PC-9 (cell line): ENCODE measurements at regions not wholly inside any gene's neighbourhood (a gene's known extent, or its start where the extent isn't known, plus 50 kb on each side); places are given as distances from the start of the nearest gene placed in this dataset.

Experiments used
- EZH2 ChIP-seq: fragments of 200-600 bp; sonication (generic); IDR thresholded peaks from 2 replicates; pipeline ENCODE4 v1.8.0; 2017; ENCODE audit warnings: antibody characterized with exemption, low read depth
- TF ChIP-seq, protein P1 (sequence below): fragments of 200-600 bp; sonication (generic); conservative IDR thresholded peaks from 2 replicates; pipeline ENCODE4 v1.6.1; 2017; ENCODE audit warnings: mixed run types, antibody characterized with exemption, mild to moderate bottlenecking, moderate library complexity

DNA sequence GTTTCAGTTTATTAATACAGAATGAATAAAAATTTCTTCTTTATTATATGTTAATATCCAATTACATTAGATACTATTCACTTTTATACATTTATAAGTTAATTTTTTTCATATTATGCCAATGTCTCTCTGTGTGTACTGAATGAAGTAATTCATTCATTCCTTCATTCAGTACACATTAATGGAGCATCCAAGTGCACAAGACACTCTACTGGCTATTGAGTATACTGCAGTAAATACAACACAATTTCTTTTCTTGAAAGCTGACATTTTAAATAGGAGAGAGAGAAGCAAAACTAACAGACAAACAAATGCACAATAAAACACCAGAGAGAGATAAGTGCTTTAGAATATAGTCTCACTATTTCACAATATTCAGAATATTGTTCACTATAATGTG lies 1038.3 kb upstream of the SPRY2 start:
- TF ChIP-seq EZH2 = no peak
- TF ChIP-seq, protein P1, sequence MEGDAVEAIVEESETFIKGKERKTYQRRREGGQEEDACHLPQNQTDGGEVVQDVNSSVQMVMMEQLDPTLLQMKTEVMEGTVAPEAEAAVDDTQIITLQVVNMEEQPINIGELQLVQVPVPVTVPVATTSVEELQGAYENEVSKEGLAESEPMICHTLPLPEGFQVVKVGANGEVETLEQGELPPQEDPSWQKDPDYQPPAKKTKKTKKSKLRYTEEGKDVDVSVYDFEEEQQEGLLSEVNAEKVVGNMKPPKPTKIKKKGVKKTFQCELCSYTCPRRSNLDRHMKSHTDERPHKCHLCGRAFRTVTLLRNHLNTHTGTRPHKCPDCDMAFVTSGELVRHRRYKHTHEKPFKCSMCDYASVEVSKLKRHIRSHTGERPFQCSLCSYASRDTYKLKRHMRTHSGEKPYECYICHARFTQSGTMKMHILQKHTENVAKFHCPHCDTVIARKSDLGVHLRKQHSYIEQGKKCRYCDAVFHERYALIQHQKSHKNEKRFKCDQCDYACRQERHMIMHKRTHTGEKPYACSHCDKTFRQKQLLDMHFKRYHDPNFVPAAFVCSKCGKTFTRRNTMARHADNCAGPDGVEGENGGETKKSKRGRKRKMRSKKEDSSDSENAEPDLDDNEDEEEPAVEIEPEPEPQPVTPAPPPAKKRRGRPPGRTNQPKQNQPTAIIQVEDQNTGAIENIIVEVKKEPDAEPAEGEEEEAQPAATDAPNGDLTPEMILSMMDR = no peak
